OCI-LY7 (cell line): ENCODE measurements at regions not wholly inside any gene's neighbourhood (a gene's known extent, or its start where the extent isn't known, plus 50 kb on each side); places are given as distances from the start of the nearest gene placed in this dataset.

Experiments
- BruUV-seq: library from RNA; stranded (reverse); fragments of 400-500 nt; replicated peaks from 2 replicates; lab custom pipeline; 2021; lab: Mats Ljungman, UMichigan
- CTCF ChIA-PET: fragments of 300-600 bp; sonication (Branson Sonifier 250); formaldehyde crosslinking; loops from one replicate; lab custom pipeline; 2022; ENCODE audit warnings: antibody characterized with exemption; ENCODE audit not compliant: unreplicated experiment; lab: Charles Lee
- POLR2A ChIA-PET: fragments of 300-600 bp; sonication (Branson Sonifier 250); formaldehyde crosslinking; loops from one replicate; lab custom pipeline; 2022; ENCODE audit warnings: antibody characterized with exemption; lab: Charles Lee
- DNase-seq: peaks from one replicate; pipeline ENCODE4 v3.0.0-alpha.2; 2015; ENCODE audit warnings: low spot score
- H2AFZ ChIP-seq: fragments of 200-600 bp; sonication (generic), shearing (Covaris generic); 2 replicates; pipeline ENCODE4 v1.6.1; 2014; ENCODE audit warnings: mild to moderate bottlenecking, antibody characterized with exemption, low read length, moderate library complexity
- H3K27ac ChIP-seq: fragments of 200-600 bp; sonication (generic); 2 replicates; pipeline ENCODE4 v1.5.1; 2014; ENCODE audit warnings: mixed run types, low read depth, mild to moderate bottlenecking, moderate library complexity, low read length, inconsistent platforms; ENCODE audit not compliant: poor library complexity, severe bottlenecking
- H3K36me3 ChIP-seq: fragments of 200-600 bp; sonication (generic); 2 replicates; pipeline ENCODE4 v1.6.1; 2014; ENCODE audit warnings: mild to moderate bottlenecking, antibody characterized with exemption, low read length, moderate library complexity, mixed read lengths; ENCODE audit not compliant: insufficient read depth
- H3K4me1 ChIP-seq: fragments of 200-600 bp; sonication (generic); 2 replicates; pipeline ENCODE4 v1.5.1; 2014; ENCODE audit warnings: mild to moderate bottlenecking, low read length; ENCODE audit not compliant: insufficient read depth, poor library complexity, severe bottlenecking
- H3K4me2 ChIP-seq: fragments of 200-600 bp; sonication (generic); 2 replicates; pipeline ENCODE4 v1.6.1; 2014; ENCODE audit warnings: mild to moderate bottlenecking, low read length
- H3K4me3 ChIP-seq: fragments of 200-600 bp; sonication (generic); 2 replicates; pipeline ENCODE4 v1.5.1; 2014; ENCODE audit warnings: mild to moderate bottlenecking, low read depth, low read length; ENCODE audit not compliant: poor library complexity, severe bottlenecking
- H3K79me2 ChIP-seq: fragments of 200-600 bp; sonication (generic); 2 replicates; pipeline ENCODE4 v1.6.1; 2016; ENCODE audit warnings: low read depth, mild to moderate bottlenecking, low read length, moderate library complexity, mixed read lengths; ENCODE audit not compliant: insufficient read depth
- H3K9me2 ChIP-seq: fragments of 200-600 bp; sonication (generic); 2 replicates; pipeline ENCODE4 v1.6.1; 2016; ENCODE audit warnings: mild to moderate bottlenecking, low read length, mixed read lengths; ENCODE audit not compliant: insufficient read depth
- H3K9me3 ChIP-seq: fragments of 200-600 bp; sonication (generic); 2 replicates; pipeline ENCODE4 v1.6.1; 2014; ENCODE audit warnings: mild to moderate bottlenecking, mixed run types, low read length, mixed read lengths
- H4K20me1 ChIP-seq: fragments of 200-600 bp; sonication (generic); 2 replicates; pipeline ENCODE4 v1.6.1; 2014; ENCODE audit warnings: mild to moderate bottlenecking, antibody characterized with exemption, low read length, moderate library complexity, mixed read lengths; ENCODE audit not compliant: insufficient read depth
- EZH2phosphoT487 ChIP-seq: fragments of 200-600 bp; sonication (generic); IDR thresholded peaks from 2 replicates; pipeline ENCODE4 v1.6.1; 2018; ENCODE audit warnings: low read depth, borderline replicate concordance, mild to moderate bottlenecking, mixed run types, antibody characterized with exemption, low read length, moderate library complexity, mixed read lengths
- intact Hi-C: fragments of 100-400 bp; cut with micrococcal nuclease; formaldehyde crosslinking; loops from one replicate; pipeline ENCODE4 v1.10.0; 2022; ENCODE audit not compliant: unreplicated experiment
- TF ChIP-seq, protein P1 (sequence below): fragments of 200-600 bp; sonication (generic); conservative IDR thresholded peaks from 2 replicates; pipeline ENCODE4 v1.5.1; 2014; ENCODE audit warnings: mild to moderate bottlenecking, antibody characterized with exemption, low read length, moderate library complexity, mixed read lengths

- CTCF ChIA-PET, result no interaction called here
- no peaks in the 10 kb centered on the region for H3K9me3 ChIP-seq
- H3K4me2 ChIP-seq, result no peak overlapping the region
- no peak overlapping the region for H2AFZ ChIP-seq
- no peaks in the 10 kb centered on the region for H3K4me1 ChIP-seq
- intact Hi-C loops, result no loop called here
- TF ChIP-seq, protein P1, sequence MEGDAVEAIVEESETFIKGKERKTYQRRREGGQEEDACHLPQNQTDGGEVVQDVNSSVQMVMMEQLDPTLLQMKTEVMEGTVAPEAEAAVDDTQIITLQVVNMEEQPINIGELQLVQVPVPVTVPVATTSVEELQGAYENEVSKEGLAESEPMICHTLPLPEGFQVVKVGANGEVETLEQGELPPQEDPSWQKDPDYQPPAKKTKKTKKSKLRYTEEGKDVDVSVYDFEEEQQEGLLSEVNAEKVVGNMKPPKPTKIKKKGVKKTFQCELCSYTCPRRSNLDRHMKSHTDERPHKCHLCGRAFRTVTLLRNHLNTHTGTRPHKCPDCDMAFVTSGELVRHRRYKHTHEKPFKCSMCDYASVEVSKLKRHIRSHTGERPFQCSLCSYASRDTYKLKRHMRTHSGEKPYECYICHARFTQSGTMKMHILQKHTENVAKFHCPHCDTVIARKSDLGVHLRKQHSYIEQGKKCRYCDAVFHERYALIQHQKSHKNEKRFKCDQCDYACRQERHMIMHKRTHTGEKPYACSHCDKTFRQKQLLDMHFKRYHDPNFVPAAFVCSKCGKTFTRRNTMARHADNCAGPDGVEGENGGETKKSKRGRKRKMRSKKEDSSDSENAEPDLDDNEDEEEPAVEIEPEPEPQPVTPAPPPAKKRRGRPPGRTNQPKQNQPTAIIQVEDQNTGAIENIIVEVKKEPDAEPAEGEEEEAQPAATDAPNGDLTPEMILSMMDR, result no peak
- TF ChIP-seq EZH2phosphoT487, result no peak
- DNase-seq, result no peak
- H4K20me1 ChIP-seq, result no peaks in the 10 kb centered on the region
- no peaks in the 10 kb centered on the region for H3K36me3 ChIP-seq
- no peak overlapping the region for H3K4me3 ChIP-seq
- BruUV-seq, result no TSS peak
- no peaks in the 10 kb centered on the region for H3K9me2 ChIP-seq
- no peak overlapping the region for H3K27ac ChIP-seq
- H3K79me2 ChIP-seq, result no peaks in the 10 kb centered on the region
- POLR2A ChIA-PET, result interaction anchor here (0.5 kb wide), 1 partner anchor 760 kb away, joined by 3 read pairs; no protein-coding TSS in a partner anchor
Measured at GRCh38 chr2:76073992-76074604, 363.4 kb upstream of the GCFC2 start.

- intact Hi-C loops, result no loop called here
Measured at GRCh38 chr2:76050196-76050595, 339.5 kb upstream of the GCFC2 start.

DNA sequence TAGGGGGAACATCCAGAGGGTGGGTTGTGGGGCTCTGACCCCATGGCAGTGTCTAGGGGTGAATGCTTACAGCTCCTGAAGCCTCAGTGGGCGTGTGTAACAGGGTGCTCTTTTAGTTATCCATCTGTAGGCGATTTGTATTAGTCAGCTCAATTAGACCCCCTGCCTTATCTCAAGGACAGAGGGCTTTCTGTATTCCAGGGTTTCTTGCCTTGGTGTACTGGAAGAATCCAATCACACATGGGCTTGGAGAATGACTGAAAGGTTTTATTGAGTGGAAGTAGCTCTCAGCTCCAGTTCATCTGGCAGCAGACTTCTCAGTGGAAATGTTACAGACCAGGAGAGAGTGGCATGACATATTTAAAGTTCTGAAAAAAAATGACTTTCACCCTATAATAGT, 334.0 kb upstream of the GCFC2 start:
- Histone ChIP-seq H3K4me3 (no peak overlapping the region), H3K79me2 (no peaks in the 10 kb centered on the region), H3K27ac (no peak overlapping the region), H3K4me2 (no peak overlapping the region), H3K4me1 (no peaks in the 10 kb centered on the region), H3K9me3 (no peaks in the 10 kb centered on the region), H4K20me1 (no peaks in the 10 kb centered on the region), H3K36me3 (no peaks in the 10 kb centered on the region), H2AFZ (no peak overlapping the region), H3K9me2 (no peaks in the 10 kb centered on the region)
- BruUV-seq, result no TSS peak
- ChIA-PET CTCF (no interaction called here), POLR2A (interaction anchor here (0.7 kb wide), 1 partner anchor 58 kb away, joined by 3 read pairs; no protein-coding TSS in a partner anchor)
- TF ChIP-seq EZH2phosphoT487, result no peak
- TF ChIP-seq, protein P1, result no peak
- intact Hi-C loops, result no loop called here
- DNase-seq, result no peak

More at GRCh38 chr2:76050196-76050595, 339.5 kb upstream of the GCFC2 start:
- Histone ChIP-seq H3K36me3 (no peaks in the 10 kb centered on the region), H3K9me3 (no peaks in the 10 kb centered on the region), H2AFZ (no peak overlapping the region), H3K4me2 (no peak overlapping the region), H3K27ac (no peak overlapping the region), H4K20me1 (no peaks in the 10 kb centered on the region), H3K79me2 (no peaks in the 10 kb centered on the region), H3K4me1 (no peaks in the 10 kb centered on the region), H3K9me2 (no peaks in the 10 kb centered on the region), H3K4me3 (no peak overlapping the region)
- CTCF ChIA-PET, result no interaction called here
- BruUV-seq, result no TSS peak
- TF ChIP-seq, protein P1, result peak; percentile 26; the same call in 1 of the 2 replicates
- no peak for TF ChIP-seq EZH2phosphoT487
- POLR2A ChIA-PET, result interaction anchor here (0.6 kb wide), 1 partner anchor 49 kb away, joined by 3 read pairs; no protein-coding TSS in a partner anchor
- DNase-seq, result no peak
